ENCODE measurements at regions not wholly inside any gene's neighbourhood (a gene's known extent, or its start where the extent isn't known, plus 50 kb on each side); places are given as distances from the start of the nearest gene placed in this dataset.
A peak's percentile ranks its signal among the peaks of the same experiment; 100 is the strongest.

DNA sequence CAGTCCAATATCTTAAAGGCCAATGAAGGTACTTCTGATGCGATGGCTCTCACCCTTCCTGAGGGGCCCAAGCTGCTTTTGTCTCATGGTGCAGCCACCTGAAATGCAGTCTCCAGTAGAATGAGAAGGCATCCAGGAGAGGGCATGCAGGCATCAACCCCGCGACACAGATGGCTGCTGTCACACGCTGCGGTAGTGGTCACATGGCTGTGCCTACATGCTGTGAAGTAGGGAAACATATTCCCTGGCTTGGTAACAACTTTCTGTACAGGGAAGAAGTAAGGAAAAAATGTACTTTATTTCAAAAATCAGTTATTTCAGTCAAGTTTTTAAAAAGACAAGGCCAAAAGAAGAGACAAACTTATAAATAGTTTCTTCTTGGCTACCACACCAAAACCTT is 139.9 kb downstream of the TRIML1 start:
- DNase-seq (ENCODE audit: low read depth) = no peak
- H3K4me3 ChIP-seq (ENCODE audit: low read length) = no peak overlapping the region
- TF ChIP-seq, protein P1, sequence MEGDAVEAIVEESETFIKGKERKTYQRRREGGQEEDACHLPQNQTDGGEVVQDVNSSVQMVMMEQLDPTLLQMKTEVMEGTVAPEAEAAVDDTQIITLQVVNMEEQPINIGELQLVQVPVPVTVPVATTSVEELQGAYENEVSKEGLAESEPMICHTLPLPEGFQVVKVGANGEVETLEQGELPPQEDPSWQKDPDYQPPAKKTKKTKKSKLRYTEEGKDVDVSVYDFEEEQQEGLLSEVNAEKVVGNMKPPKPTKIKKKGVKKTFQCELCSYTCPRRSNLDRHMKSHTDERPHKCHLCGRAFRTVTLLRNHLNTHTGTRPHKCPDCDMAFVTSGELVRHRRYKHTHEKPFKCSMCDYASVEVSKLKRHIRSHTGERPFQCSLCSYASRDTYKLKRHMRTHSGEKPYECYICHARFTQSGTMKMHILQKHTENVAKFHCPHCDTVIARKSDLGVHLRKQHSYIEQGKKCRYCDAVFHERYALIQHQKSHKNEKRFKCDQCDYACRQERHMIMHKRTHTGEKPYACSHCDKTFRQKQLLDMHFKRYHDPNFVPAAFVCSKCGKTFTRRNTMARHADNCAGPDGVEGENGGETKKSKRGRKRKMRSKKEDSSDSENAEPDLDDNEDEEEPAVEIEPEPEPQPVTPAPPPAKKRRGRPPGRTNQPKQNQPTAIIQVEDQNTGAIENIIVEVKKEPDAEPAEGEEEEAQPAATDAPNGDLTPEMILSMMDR (conservative IDR thresholded peaks at IDR 0.05; ENCODE audit: low read length) = no peak

DNA sequence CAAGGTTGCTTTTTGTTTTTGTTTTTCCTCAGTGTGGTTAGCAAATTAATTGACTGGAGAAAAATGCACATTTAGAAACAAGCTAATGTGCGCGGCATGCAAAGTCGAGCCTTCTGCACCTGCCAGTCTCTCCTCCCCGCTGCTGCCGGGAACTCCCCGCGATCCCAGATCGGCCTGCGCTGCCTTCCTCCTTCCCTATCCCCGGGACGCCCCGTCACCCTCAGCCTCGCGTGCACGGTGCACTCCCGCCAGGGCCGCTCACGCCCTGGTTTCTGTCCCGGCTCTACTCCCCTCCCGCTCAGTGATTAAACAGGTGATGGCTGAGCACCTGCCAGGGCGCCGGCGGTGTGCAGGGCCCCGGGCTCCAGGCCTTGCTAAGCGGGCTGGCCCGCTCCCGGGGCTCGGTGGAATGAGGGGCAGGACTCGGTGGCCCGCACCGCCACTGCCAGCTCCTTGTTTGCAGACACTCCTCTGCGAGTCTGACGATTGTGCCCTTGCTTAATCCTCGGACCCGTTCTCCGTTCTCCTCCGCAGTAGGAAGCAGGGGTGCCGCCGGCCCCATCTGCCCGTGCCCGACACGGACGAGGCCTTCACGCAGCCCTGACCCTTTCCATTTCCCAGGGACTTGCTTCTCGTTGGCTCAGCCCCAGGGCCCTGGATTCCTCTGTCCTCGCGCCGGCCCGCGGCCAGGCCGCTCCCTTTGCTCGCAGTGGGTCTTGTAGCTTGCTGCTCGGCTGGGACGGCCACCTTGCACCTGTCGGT is 143.4 kb downstream of the TRIML1 start:
- DNase-seq (ENCODE audit: low read depth) = no peak
- no peak overlapping the region for H3K4me3 ChIP-seq (ENCODE audit: low read length)
- TF ChIP-seq, protein P1 (conservative IDR thresholded peaks at IDR 0.05; ENCODE audit: low read length) = no peak

DNA sequence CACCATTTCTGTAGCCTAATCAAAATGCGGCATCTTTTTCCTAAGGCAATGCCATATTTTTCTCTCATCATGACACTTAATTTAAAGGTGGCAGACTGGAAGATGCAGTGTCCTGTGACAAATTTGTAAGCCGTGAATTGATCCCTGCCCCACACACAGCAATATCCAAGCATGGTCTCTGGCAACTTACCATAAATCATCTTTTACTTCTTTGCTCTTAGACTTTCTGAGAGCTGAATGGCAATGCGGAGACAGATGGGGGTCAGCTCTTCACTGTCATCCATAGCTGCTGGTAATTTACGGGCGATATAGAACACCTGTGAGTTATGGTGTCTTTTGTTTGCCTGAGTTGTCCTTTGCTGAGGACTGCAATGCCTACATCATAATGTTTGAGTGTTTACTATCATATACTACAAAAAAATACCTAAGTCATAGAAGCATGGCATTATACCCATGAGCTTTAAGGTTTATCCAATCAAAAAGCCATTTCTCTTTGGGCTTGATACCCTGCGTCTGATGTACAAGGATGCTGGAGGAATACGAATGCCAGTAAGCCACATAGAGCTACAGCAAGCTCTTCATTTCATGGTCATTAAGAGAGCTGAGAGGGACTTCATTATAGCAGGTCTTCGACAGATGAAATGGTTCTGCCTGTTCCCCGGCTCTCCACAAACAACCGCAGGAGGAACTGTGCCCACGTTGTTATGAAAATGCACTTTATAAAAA is 148.1 kb downstream of the TRIML1 start:
- DNase-seq (ENCODE audit: low read depth) = no peak
- TF ChIP-seq, protein P1 (conservative IDR thresholded peaks at IDR 0.05; ENCODE audit: low read length) = no peak

DNA sequence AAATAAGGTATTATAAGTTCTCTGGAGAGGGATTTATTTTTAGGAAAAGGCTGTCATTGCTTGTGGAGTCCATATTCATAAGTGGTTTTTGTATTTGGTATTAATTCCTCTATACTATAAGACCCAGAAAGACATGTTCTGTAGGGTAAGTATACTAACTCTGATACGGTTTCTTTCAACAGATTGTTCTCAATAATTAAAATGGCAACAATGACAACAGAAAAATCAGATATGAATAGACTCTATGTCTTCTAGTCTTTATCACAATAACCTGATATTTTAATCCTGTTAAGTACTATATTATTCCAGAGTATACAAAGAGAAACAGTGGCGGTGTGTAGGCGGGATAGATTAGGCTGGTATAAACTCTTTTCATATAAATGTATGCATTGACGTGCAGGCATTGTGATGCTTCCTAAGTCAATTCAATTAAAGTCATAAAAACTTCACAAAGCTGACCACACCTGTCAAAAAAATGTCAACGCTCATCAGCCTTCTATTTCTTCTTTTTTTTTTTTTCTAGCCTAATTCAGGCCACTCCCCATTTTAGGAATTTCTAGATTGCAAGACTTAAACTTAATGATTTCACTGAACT is 150.4 kb downstream of the TRIML1 start:
- TF ChIP-seq, protein P1 (conservative IDR thresholded peaks at IDR 0.05; ENCODE audit: low read length) = no peak
- no peak overlapping the region for H3K4me3 ChIP-seq (ENCODE audit: low read length)
- DNase-seq (ENCODE audit: low read depth) = no peak

More for the DNA sequence above, 148.1 kb downstream of the TRIML1 start:
- H3K4me3 ChIP-seq (ENCODE audit: low read length) = no peak overlapping the region

DNA sequence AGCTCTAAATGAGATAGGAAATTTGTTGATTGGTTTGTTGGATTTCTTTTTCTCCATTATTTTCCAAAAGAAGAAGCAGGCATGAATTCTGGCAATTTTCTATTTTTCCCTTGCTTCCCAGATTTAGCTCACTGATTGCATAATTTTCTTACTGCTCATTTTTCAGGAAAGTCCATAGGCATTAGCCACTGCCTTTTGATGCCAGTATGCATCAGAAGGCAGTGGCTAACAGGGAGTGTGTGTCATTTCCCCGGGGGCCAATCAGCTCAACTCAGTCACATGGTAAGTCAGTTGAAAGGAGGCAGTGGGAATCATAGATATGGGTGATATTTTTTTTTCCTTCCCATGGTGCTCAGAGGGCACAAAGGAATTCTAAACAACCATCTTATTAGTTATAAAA is 156.7 kb downstream of the TRIML1 start:
- H3K4me3 ChIP-seq (ENCODE audit: low read length) = no peak overlapping the region
- TF ChIP-seq, protein P1 (conservative IDR thresholded peaks at IDR 0.05; ENCODE audit: low read length) = no peak
- peak; percentile 14 for DNase-seq (ENCODE audit: low read depth)

DNA sequence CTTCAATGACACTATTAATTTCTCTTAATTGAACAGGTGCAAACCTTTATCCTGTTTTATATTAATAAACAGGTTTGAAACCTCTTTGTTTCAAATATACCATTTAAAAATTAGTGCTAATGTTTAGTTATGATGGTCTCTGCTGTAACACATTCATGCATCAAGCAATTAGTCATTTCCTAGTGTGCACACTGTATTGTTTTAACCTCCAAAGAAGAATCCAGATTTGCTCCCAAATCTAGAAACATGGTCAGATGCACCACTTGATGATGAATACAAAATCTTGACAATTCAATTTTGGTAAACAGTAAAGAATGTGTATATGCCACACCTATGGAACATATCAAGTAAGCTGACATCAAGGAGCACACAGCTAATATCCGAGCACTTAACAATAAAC is 157.1 kb downstream of the TRIML1 start:
- no peak overlapping the region for H3K4me3 ChIP-seq (ENCODE audit: low read length)
- no peak for DNase-seq (ENCODE audit: low read depth)
- TF ChIP-seq, protein P1 (conservative IDR thresholded peaks at IDR 0.05; ENCODE audit: low read length) = no peak

All from AG10803 (cell line).